ENCODE measurements at regions not wholly inside any gene's neighbourhood (a gene's known extent, or its start where the extent isn't known, plus 50 kb on each side); places are given as distances from the start of the nearest gene placed in this dataset.

- TF ChIP-seq CTCF (IDR thresholded peaks at IDR 0.05; ENCODE audit: insufficient read depth, low read depth, low read length) (no peak), EZH2 (IDR thresholded peaks at IDR 0.05; ENCODE audit: insufficient read depth, low read length) (no peak)
Measured at GRCh38 chr2:155356250-155356649, 657.8 kb downstream of the KCNJ3 start.

Measured in astrocyte (in vitro differentiated cells and primary cell).